ENCODE measurements at regions not wholly inside any gene's neighbourhood (a gene's known extent, or its start where the extent isn't known, plus 50 kb on each side); places are given as distances from the start of the nearest gene placed in this dataset.
"Not testable (repeated sequence)": the region's sequence is repeated elsewhere in the genome, so short reads cannot be mapped to it uniquely, and the experiment has no call there.

GRCh38 chr3:11709782-11710181, 66.1 kb upstream of the VGLL4 start:
- no peak overlapping the region for H3K4me3 ChIP-seq (ENCODE audit: low read length)
- peaks cover 6% of the 10 kb centered on the region for H3K9me3 ChIP-seq (replicated peaks; ENCODE audit: low read length)

GRCh38 chr3:11707084-11707483, 63.4 kb upstream of the VGLL4 start:
- not testable (repeated sequence) for H3K9me3 ChIP-seq (replicated peaks; ENCODE audit: low read length); H3K4me3 ChIP-seq (ENCODE audit: low read length); H3K27me3 ChIP-seq (ENCODE audit: control insufficient read depth, insufficient read depth, low read length); H3K4me1 ChIP-seq (ENCODE audit: control insufficient read depth, insufficient read depth, low read length); H3K4me2 ChIP-seq (ENCODE audit: low read length); H3K9ac ChIP-seq (ENCODE audit: low read depth, low read length); H3K36me3 ChIP-seq (ENCODE audit: insufficient read depth, low read length)

More at GRCh38 chr3:11709782-11710181, 66.1 kb upstream of the VGLL4 start:
- H3K9ac ChIP-seq (ENCODE audit: low read depth, low read length): no peak overlapping the region
- no peaks in the 10 kb centered on the region for H3K4me1 ChIP-seq (ENCODE audit: control insufficient read depth, insufficient read depth, low read length)
- H3K36me3 ChIP-seq (ENCODE audit: insufficient read depth, low read length): no peaks in the 10 kb centered on the region
- H3K4me2 ChIP-seq (ENCODE audit: low read length): no peak overlapping the region
- no peaks in the 10 kb centered on the region for H3K27me3 ChIP-seq (ENCODE audit: control insufficient read depth, insufficient read depth, low read length)

- H3K4me2 ChIP-seq (ENCODE audit: low read length): no peak overlapping the region
- H3K4me3 ChIP-seq (ENCODE audit: low read length): no peak overlapping the region
- no peaks in the 10 kb centered on the region for H3K27me3 ChIP-seq (ENCODE audit: control insufficient read depth, insufficient read depth, low read length)
- peaks cover 6% of the 10 kb centered on the region for H3K9me3 ChIP-seq (replicated peaks; ENCODE audit: low read length)
- H3K36me3 ChIP-seq (ENCODE audit: insufficient read depth, low read length): no peaks in the 10 kb centered on the region
- H3K4me1 ChIP-seq (ENCODE audit: control insufficient read depth, insufficient read depth, low read length): no peaks in the 10 kb centered on the region
- no peak overlapping the region for H3K9ac ChIP-seq (ENCODE audit: low read depth, low read length)
These were observed 62.9 kb upstream of the VGLL4 start for GRCh38 chr3:11706604-11707003.

DNA sequence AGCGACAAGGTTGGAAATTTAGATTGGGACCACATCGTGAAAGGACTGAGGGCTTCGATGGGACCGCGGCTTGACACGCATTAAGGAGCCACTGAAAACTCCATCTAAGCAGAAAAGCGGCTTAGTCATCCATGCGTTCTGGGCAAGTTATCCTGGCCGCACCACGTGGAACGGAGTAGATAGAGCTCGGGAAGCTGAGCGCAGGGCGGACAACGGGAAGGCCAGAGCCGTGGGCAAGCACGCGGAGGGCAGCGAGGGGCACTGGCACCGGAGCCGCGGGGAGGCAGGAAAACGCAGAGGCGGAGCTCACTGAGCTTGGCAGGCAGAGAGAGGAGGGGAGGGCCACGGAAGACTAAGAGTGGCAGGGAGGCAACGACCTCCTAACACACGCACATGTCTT, 61.3 kb upstream of the VGLL4 start:
- H3K4me1 ChIP-seq (ENCODE audit: control insufficient read depth, insufficient read depth, low read length): no peaks in the 10 kb centered on the region
- H3K4me2 ChIP-seq (ENCODE audit: low read length): no peak overlapping the region
- no peak overlapping the region for H3K9ac ChIP-seq (ENCODE audit: low read depth, low read length)
- H3K4me3 ChIP-seq (ENCODE audit: low read length): no peak overlapping the region
- no peaks in the 10 kb centered on the region for H3K27me3 ChIP-seq (ENCODE audit: control insufficient read depth, insufficient read depth, low read length)
- peaks cover 6% of the 10 kb centered on the region for H3K9me3 ChIP-seq (replicated peaks; ENCODE audit: low read length)
- no peaks in the 10 kb centered on the region for H3K36me3 ChIP-seq (ENCODE audit: insufficient read depth, low read length)

DNA sequence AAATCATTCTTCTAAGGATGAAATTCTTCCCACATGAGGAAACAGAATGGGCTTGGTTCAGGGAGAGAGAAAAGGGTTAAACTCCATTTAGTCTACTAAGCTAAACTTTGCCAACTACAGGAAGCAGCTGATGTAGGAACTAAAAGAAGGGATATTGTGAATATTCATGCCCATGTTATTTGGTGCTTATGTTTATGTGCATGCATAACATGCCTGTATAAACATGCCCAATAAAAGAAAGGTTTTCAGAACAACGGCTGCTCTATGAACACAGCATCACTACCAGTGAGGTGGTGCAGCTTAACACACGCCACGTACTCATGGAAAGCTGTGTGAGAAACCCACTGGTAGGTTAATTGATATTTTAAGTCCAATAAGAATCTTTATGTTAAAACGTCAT, 59.4 kb upstream of the VGLL4 start:
- H3K4me2 ChIP-seq (ENCODE audit: low read length): no peak overlapping the region
- H3K9ac ChIP-seq (ENCODE audit: low read depth, low read length): no peak overlapping the region
- peaks cover 16% of the 10 kb centered on the region for H3K4me1 ChIP-seq (ENCODE audit: control insufficient read depth, insufficient read depth, low read length)
- no peak overlapping the region for H3K4me3 ChIP-seq (ENCODE audit: low read length)
- no peaks in the 10 kb centered on the region for H3K27me3 ChIP-seq (ENCODE audit: control insufficient read depth, insufficient read depth, low read length)
- no peaks in the 10 kb centered on the region for H3K9me3 ChIP-seq (replicated peaks; ENCODE audit: low read length)
- H3K36me3 ChIP-seq (ENCODE audit: insufficient read depth, low read length): no peaks in the 10 kb centered on the region

- Histone ChIP-seq H3K9ac (ENCODE audit: low read depth, low read length) (peak overlapping the region; percentile 33), H3K4me3 (ENCODE audit: low read length) (no peak overlapping the region), H3K4me1 (ENCODE audit: control insufficient read depth, insufficient read depth, low read length) (peaks cover 18% of the 10 kb centered on the region), H3K4me2 (ENCODE audit: low read length) (peak overlapping the region; percentile 50), H3K9me3 (replicated peaks; ENCODE audit: low read length) (no peaks in the 10 kb centered on the region), H3K36me3 (ENCODE audit: insufficient read depth, low read length) (peaks cover 3% of the 10 kb centered on the region), H3K27me3 (ENCODE audit: control insufficient read depth, insufficient read depth, low read length) (no peaks in the 10 kb centered on the region)
These were observed 55.3 kb upstream of the VGLL4 start for GRCh38 chr3:11699083-11699427.

DNA sequence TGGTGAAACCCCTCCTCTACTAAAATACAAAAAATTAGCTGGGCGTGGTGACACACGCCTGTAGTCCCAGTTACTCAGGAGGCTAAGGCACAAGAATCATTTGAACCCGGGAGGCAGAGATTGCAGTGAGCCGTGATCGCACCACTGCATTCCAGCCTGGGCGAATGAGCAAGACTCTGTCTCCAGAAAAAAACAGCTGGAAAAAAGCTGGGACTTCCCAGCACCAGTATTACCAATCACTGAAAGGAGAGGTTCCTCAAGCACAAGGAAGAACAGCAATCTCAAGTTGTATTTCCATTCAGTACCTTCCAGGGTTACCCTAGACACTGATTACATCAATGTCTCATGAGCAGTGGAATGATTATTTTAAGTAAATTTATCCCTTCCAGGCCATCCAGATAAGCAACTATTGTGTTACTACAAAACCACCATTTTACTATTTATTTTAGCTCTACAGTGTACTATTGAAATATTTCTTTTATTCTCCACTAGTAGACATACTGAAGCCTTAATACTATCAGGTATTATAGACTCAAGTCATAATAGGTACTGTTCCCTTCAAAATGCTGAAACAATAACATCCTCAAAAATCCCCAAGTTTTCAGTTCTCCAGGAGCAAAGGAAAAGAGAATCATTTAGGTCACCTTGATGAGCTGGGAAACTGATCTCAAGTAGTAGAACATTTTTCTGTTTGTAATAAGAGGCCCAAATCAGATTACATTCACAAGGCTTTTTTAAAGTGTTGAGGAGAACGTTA, 54.8 kb upstream of the VGLL4 start:
- peaks cover 3% of the 10 kb centered on the region for H3K36me3 ChIP-seq (ENCODE audit: insufficient read depth, low read length)
- peak overlapping the region; percentile 50 for H3K4me2 ChIP-seq (ENCODE audit: low read length)

DNA sequence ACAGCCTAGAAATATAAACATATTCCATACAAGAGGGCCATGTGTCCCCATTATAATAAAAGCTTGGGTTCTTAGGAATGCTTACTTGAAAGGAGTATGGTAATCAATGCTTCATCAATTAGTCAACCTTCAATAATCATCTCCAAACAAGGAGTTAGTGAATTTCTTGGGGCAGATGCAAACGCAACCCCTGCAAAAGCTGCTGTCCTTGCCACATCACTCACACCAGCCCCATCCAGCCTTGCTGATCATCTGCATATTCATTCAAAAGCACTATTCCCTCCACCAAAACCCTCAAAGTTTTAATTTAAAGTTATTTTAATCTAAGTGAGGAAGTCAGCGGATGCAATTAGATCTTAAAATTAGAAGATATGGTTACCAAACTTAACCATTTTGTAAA, 54.0 kb upstream of the VGLL4 start:
- Histone ChIP-seq H3K36me3 (ENCODE audit: insufficient read depth, low read length) (peaks cover 3% of the 10 kb centered on the region), H3K4me2 (ENCODE audit: low read length) (no peak overlapping the region), H3K9me3 (replicated peaks; ENCODE audit: low read length) (no peaks in the 10 kb centered on the region), H3K4me3 (ENCODE audit: low read length) (no peak overlapping the region), H3K4me1 (ENCODE audit: control insufficient read depth, insufficient read depth, low read length) (peaks cover 18% of the 10 kb centered on the region), H3K27me3 (ENCODE audit: control insufficient read depth, insufficient read depth, low read length) (no peaks in the 10 kb centered on the region), H3K9ac (ENCODE audit: low read depth, low read length) (no peak overlapping the region)

More for the DNA sequence above, 54.8 kb upstream of the VGLL4 start:
- Histone ChIP-seq H3K4me1 (ENCODE audit: control insufficient read depth, insufficient read depth, low read length) (peaks cover 18% of the 10 kb centered on the region), H3K27me3 (ENCODE audit: control insufficient read depth, insufficient read depth, low read length) (no peaks in the 10 kb centered on the region), H3K9ac (ENCODE audit: low read depth, low read length) (peak overlapping the region; percentile 33), H3K4me3 (ENCODE audit: low read length) (no peak overlapping the region), H3K9me3 (replicated peaks; ENCODE audit: low read length) (no peaks in the 10 kb centered on the region)

DNA sequence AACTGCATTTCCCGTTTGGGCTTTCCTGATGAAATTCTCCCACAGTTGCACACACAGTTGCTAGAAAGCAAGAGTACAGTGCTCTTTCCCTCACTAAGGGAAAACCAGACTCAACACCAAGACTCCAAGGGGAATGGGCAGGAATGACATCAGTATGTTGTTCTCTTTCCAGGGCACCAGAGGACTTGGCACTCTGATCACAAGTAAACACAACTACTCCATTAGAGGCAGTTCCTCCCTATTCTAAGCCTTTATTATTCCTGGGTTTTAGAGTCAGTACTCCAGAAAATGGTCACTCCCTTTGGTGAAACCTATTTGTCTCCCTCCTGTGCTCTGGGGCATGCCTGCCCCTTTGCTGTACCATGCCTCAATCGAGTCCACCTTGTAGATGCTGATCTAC, 52.3 kb upstream of the VGLL4 start:
- Histone ChIP-seq H3K36me3 (ENCODE audit: insufficient read depth, low read length) (peaks cover 3% of the 10 kb centered on the region), H3K4me1 (ENCODE audit: control insufficient read depth, insufficient read depth, low read length) (peaks cover 22% of the 10 kb centered on the region), H3K27me3 (ENCODE audit: control insufficient read depth, insufficient read depth, low read length) (no peaks in the 10 kb centered on the region), H3K4me3 (ENCODE audit: low read length) (no peak overlapping the region), H3K4me2 (ENCODE audit: low read length) (no peak overlapping the region), H3K9me3 (replicated peaks; ENCODE audit: low read length) (no peaks in the 10 kb centered on the region), H3K9ac (ENCODE audit: low read depth, low read length) (no peak overlapping the region)

Data from skeletal muscle satellite cell (primary cell).